GM21717 (cell line): ENCODE measurements at regions not wholly inside any gene's neighbourhood (a gene's known extent, or its start where the extent isn't known, plus 50 kb on each side); places are given as distances from the start of the nearest gene placed in this dataset.
"Not testable (repeated sequence)": the region's sequence is repeated elsewhere in the genome, so short reads cannot be mapped to it uniquely, and the experiment has no call there.

ENCODE experiments used
- ATAC-seq: cut with Tn5 transposase; IDR thresholded peaks from one replicate; pipeline ENCODE4 v1.9.1; 2021; ENCODE audit warnings: mild to moderate bottlenecking, moderate library complexity; ENCODE audit not compliant: unreplicated experiment

DNA sequence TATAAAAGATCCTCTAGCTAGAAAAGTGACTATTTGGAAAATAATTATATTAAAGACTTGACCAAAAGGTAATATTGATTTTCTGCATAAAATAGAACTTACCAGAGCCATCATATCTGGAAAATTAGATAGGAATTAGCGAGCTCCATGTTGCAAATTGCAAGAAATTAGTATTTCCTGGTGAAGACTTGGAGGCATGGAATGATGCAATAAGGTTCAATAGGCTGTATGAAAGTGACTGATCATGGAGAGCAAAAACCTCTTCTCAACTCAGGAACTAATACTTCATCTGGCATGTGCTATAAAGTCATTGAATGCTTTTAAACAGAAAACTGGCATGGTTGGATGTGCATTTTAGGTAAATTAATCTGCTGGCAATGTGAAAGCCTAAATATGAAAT, 66.3 kb upstream of the UFM1 start:
- ATAC-seq, result no peak

DNA sequence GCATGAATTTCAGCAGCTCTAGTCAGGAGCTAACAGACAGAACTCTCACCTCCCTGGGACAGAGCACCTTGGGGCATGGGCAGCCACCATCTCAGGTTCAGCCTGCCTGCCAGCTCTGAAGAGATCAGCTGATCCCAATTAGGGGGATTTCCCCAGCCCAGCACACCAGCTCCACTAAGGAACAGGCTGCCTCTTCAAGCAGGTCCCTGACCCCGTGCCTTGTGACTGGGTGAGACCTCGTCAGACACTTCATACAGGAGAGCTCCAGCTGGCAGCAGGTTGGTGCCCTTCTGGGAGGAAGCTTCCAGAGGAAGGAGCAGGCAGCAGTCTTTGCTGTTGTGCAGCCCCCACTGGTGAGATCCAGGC, 84.5 kb upstream of the UFM1 start:
- no peak for ATAC-seq

DNA sequence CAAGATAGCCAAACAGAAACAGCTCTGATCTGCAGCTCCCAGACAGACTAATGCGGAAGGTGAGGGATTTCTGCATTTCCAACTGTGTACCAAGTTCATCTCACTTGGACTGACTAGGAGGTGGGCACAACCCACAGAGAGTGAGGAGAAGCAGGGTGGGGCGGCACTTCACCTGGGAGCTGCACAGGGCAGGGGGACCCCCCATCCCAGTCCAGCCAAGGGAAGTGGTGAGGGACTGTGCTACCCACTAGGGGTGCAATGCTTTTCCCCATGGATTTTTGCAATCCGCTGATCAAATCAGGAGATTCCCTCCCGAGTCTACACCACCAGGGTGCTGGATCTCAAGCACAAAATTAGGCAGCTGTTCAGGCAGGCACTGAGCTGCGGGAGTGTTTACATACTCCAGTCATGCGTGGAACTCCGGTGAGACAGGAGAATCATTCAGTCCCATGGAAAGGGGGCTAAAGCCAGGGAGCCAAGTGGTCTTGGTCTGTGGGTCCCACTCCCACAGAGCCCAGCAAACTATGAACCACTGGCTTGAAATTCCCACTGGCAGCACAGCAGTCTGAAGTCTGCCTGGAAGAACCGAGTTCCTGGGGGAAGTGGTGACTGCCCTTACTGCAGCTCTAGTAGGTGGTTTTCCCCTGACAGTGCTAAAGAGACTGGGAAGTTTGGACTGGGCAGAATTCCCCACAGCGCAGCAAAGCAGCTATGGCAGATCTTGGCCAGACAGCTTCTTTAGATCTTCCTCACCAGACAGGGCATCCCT, 85.1 kb upstream of the UFM1 start:
- ATAC-seq, result no peak

- ATAC-seq, result no peak
Observed at GRCh38 chr13:38262211-38262610, 87.4 kb upstream of the UFM1 start.

DNA sequence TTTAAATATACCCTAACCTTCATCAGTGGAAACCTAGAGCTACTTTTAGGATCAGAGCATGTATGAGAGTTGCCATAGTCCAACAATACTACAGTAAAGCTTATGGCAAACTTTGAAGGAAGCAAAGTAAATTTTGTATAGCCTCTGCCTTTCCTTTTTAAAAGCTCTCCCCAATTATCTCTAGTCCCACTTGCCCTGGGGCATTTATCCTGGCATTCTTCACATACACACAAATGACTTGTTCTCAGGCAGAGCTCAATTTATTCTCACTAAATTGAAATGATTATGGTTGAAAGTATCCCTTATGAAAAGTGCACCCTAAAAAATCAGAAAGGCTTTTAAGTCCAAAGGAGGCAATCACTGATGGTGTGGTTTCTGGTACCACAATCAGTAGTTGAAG, 94.1 kb upstream of the UFM1 start:
- no peak for ATAC-seq

- no peak for ATAC-seq
Observed at GRCh38 chr13:38239874-38240273, 109.8 kb upstream of the UFM1 start.

GRCh38 chr13:38228322-38228721, 121.3 kb upstream of the UFM1 start:
- ATAC-seq, result no peak

GRCh38 chr13:38226496-38226895, 123.2 kb upstream of the UFM1 start:
- no peak for ATAC-seq

DNA sequence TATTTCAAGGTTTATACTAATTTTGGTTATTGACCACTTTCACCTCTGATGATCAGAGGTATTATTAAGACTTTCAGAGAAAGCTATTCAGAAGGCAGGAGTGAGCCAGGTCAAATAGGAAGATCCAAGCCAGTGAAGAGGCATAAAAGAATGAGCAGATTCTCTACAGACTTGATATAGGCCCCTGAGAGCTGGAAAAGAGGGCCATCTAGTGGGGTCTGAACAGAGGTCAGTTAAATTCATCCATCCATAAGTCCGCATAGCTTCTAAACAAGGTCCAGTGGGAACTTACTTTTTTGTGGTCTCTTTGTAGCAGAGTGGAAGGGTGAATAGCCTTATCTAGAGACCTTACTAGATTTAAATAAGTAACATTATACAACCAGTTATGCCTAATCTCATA, 126.6 kb upstream of the UFM1 start:
- ATAC-seq, result no peak

DNA sequence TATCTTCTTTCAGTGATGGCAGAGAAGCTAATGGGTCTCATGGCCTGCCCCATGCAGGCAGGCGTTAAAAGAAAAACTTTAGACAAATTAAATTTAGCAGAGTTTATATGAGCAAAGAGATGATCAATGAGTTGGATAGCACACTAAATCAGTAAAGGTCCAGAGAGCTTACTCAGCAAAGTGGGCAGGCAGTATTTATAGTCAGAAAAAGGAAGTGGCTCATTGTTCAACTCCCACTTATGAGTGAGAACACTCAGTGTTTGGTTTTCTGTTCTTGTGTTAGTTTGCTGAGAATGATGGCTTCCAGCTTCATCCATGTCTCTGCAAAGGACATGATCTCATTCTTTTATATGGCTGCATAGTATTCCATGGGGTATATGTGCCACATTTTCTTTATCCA, 128.5 kb upstream of the UFM1 start:
- ATAC-seq, result not testable (repeated sequence)

DNA sequence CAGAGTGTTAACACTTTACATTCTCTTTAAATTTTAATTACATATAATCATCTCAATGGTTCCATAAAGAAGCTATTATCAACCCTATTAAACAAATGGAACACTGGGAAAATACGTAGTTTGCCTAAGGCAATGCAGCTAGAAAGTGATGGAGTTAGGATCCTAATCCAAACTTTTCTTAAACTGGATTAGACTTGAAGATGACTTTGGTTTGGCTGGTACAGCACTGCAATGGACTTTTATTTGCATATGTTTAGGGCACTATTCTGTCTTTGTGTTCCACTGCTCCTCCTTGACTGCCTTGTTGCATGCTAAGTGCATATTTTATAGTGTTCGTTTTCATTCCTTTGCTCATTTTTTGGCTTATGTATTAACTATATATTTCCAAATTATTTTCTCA, 133.5 kb upstream of the UFM1 start:
- ATAC-seq, result no peak

DNA sequence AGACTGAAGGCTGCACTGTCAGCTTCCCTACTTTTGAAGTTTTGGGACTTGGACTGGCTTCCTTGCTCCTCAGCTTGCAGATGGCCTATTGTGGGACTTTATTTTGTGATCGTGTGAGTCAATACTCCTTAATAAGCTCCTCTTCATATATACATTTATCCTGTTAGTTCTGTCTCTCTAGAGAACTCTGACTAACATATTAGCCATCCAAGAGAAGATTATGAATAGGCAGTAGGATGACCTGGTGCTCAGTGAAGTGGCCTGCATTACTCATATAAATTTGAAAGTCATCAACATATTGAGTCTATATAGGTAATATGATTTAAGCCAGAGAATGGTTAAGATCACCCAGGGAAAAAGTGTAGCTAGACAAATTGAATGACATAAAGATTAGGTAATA, 136.3 kb upstream of the UFM1 start:
- ATAC-seq, result no peak

GRCh38 chr13:38210928-38211596, 138.6 kb upstream of the UFM1 start:
- no peak for ATAC-seq

DNA sequence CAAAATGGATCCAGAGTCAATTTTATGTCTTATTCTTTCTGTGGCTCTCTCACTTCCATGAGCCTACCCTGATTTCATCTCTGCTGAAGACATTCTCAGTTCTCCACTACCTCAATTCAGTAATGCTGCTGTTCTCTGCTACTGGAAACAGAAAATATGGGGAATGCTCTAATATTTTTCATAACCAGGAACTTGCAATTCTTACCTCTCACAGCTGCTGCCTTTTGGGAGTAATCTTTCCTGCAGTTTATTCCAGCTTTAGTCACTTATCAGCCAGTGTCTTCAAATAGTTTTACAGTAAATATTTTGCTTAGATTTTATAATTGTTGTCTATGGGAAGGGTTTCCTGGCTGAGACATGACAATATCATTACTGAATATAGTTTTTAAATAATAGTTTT, 145.1 kb upstream of the UFM1 start:
- ATAC-seq, result no peak

DNA sequence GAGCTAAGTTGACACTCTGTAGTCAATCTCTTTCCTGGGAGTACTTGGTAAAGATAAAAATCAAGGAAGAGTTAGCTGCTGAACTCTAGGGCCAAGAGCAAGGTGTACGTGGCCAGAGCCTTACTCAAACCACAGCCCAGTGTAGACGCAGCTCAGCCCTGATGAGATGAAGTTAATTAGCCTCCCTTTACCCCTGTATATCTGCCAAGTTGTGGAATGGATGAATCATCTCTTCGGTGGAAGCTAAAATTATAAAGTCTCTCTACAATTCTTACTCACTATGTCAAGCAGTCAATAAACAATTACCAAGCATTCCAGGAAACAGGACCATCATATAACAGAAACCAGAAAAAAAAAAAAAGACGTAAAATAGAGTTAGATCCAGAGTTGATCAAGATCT, 146.9 kb upstream of the UFM1 start:
- no peak for ATAC-seq

- ATAC-seq, result no peak
Observed at GRCh38 chr13:38191016-38191415, 158.6 kb upstream of the UFM1 start.

DNA sequence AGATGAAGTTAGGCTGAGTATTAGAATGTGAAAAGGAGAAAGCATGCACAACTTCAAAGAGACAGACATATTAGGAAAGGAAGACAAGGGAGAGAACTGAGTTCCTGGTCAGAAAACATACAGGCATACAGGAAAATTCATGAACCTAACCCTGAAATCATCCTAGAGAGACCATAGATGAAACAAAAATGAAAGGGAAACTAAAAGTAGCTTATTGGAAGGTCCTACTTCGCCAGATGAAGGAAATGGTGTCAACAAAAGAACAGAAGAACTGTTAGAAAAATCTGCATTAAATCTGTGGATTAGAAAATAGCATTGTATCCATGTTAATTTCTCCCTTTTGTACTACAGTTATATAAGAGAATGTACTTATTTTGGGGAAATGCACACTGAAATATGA, 169.0 kb upstream of the UFM1 start:
- ATAC-seq, result peak; percentile 78

DNA sequence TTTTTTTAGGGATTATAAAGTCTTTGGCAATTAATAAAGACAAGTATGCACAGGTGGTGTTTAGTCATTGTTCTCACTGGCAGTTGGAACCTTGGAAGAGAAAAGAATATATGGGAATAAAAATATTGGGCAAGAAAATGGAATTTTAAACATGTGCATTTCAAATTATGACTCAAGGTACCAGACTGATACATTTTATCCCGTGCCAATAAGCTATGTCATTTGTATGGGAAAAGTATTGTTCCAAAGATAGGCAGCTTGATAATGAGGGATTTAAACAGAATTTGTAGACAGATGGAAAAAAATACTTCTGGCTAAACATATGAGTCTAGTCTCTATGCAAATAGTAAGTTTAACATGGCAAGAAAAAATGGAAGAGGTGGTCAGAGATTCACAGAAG, 169.5 kb upstream of the UFM1 start:
- no peak for ATAC-seq

DNA sequence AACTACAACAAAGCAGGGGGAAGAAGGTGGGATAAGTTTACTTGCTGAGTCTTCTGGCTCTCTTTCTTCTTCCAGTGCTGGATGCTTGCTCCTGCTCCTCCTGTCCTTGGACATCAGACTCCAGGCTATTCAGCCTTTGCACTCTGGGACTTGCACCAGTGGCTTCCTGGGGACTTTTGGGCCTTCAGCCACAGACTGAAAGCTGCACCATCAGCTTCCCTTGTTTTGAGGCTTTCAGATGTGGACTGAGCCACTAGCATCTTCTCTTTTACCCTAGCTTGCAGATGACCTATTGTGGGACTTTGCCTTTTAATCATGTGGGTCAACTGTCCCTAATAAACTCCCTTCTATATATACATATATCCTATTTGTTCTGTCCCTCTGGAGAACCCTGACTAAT, 173.0 kb upstream of the UFM1 start:
- ATAC-seq, result no peak

DNA sequence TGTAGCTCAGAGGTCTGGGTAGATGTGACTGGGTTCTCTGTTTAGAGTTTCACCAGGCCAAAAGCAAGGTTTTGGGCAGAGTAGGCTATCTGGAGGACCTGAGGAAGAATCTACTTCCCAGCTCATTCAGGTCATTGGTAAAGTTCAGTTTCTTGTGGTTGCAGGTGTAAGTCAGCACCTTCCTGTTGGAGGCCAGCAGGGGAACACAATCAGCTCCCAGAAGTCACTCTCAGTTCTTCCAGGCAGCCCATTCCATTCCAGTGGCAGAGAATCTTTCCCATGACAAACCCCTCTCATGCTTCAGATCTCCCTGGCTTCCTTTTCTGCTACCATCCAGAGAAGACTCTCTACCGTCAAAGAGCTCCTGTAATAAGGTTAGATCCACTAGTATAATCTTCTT, 176.2 kb upstream of the UFM1 start:
- ATAC-seq, result no peak

DNA sequence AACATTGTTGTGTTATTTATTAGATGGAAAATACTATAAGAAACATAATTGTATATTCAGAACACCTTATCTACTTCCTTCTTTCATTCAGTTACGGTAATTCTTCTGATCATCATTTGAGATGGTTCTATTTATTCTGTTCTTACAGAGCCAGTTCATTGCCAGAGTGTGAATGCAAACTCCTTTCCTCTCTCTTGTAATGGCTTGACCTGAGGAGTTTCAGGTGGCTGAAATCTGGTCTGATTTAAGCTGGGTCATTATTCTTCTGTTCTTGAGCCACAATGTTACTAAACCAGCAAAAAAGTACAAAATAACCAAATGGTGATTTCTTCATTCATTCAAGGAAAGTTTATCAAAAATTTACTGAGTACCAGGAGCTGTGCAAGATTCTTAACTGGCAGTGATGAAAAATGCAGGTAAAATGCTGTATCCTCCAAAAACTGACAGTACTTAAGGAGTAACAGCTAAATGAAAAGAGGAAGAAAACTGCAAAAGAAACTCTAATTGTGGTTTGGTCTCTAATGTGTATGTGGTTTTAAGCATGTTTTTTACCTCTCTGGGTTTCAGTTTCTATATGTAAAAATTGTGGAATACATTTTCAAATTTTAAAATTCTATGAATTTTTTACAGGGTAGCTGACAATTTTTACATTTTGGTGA, 182.4 kb upstream of the UFM1 start:
- ATAC-seq, result peak; percentile 99

DNA sequence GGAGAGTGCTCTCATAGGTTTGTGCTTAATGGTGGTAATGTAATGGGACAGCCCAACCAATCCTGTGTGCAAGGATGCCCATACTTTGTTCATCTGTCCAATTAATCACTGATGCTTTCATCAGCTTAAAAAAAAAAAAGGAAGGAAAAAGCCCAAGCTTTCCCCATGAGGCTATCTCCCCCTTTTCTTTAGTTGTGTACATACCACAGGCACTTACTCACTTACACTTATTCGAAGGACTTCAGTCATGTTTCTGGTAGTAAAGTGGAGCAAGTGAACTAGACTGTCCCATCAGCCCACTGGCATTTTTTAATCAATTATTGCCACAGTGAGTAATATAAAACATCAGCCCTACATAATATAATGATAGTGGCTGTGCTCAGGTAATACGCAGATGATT, 183.5 kb upstream of the UFM1 start:
- ATAC-seq, result no peak
